ENCODE measurements at regions not wholly inside any gene's neighbourhood (a gene's known extent, or its start where the extent isn't known, plus 50 kb on each side); places are given as distances from the start of the nearest gene placed in this dataset.

DNA sequence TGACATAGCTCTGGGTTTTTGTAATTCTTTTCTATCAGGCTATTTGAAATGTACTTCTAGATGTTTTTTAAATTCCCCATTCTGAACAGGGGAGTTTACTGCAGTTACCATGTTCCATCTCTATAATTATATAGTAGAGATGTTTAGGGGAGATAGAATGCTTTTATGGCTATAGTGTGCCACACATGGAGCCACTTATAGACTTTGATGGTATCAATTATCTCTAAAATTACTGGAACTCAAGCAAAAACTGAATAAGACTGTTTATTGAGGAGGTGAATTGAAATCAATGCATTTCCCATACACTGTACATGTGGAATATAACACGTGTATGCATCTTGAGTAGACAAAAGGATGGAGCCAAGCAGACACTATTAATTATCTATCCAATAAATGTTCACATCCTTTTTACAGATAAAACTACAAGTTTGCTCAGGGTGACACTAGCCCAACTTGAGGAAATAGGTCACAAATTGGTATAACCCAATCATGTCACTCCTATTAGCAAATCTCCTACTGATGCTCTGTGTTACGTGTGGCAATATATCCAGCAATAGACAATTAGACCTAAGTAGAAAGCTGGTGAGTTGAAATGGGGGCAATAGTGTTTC, 1882.6 kb downstream of the PCDH9 start:
- no peak for TF ChIP-seq CTCF (IDR thresholded peaks at IDR 0.05; ENCODE audit: low read depth, low read length, poor library complexity, severe bottlenecking)
- no peak for TF ChIP-seq EZH2phosphoT487 (IDR thresholded peaks at IDR 0.05; ENCODE audit: borderline replicate concordance, low read length)
